Epidermal melanocyte (primary cell): ENCODE measurements at regions not wholly inside any gene's neighbourhood (a gene's known extent, or its start where the extent isn't known, plus 50 kb on each side); places are given as distances from the start of the nearest gene placed in this dataset.

Source experiments
- DNase-seq: peaks from one replicate; pipeline ENCODE4 v3.0.0; 2011; ENCODE audit warnings: low spot score; ENCODE audit not compliant: insufficient read length

GRCh38 chrY:15624370-15624769 is 1100.0 kb downstream of the NLGN4Y start:
- DNase-seq = no peak

- no peak for DNase-seq
Observed at GRCh38 chrY:15624928-15625327, 1100.6 kb downstream of the NLGN4Y start.

- no peak for DNase-seq
Observed at GRCh38 chrY:15648198-15648597, 1123.9 kb downstream of the NLGN4Y start.

- no peak for DNase-seq
Observed at GRCh38 chrY:15650056-15650455, 1125.7 kb downstream of the NLGN4Y start.

GRCh38 chrY:15688531-15688930 is 1164.2 kb downstream of the NLGN4Y start:
- no peak for DNase-seq

- DNase-seq = no peak
Observed at GRCh38 chrY:15689994-15690393, 1165.7 kb downstream of the NLGN4Y start.

- no peak for DNase-seq
Observed at GRCh38 chrY:15702131-15702530, 1177.8 kb downstream of the NLGN4Y start.

- DNase-seq = no peak
Observed at GRCh38 chrY:15704906-15705305, 1180.6 kb downstream of the NLGN4Y start.

GRCh38 chrY:15749533-15750433 is 1225.5 kb downstream of the NLGN4Y start:
- DNase-seq = no peak

- no peak for DNase-seq
Observed at GRCh38 chrY:15751001-15751400, 1226.7 kb downstream of the NLGN4Y start.

- DNase-seq = no peak
Observed at GRCh38 chrY:15756266-15756665, 1231.9 kb downstream of the NLGN4Y start.

GRCh38 chrY:15773579-15773978 is 1249.2 kb downstream of the NLGN4Y start:
- DNase-seq = no peak

- DNase-seq = no peak
Observed at GRCh38 chrY:15775880-15776279, 1251.6 kb downstream of the NLGN4Y start.

- DNase-seq = no peak
Observed at GRCh38 chrY:15779891-15780290, 1255.6 kb downstream of the NLGN4Y start.

GRCh38 chrY:15800021-15800420 is 1275.7 kb downstream of the NLGN4Y start:
- no peak for DNase-seq

- no peak for DNase-seq
Observed at GRCh38 chrY:15805985-15806384, 1281.7 kb downstream of the NLGN4Y start.

- DNase-seq = no peak
Observed at GRCh38 chrY:15814241-15814640, 1289.9 kb downstream of the NLGN4Y start.
